GM18507 (cell line): ENCODE measurements at regions not wholly inside any gene's neighbourhood (a gene's known extent, or its start where the extent isn't known, plus 50 kb on each side); places are given as distances from the start of the nearest gene placed in this dataset.
"Not testable (repeated sequence)": the region's sequence is repeated elsewhere in the genome, so short reads cannot be mapped to it uniquely, and the experiment has no call there.

Experiments used
- DNase-seq: peaks from one replicate; pipeline ENCODE4 v3.0.0; 2011; ENCODE audit warnings: low read depth; ENCODE audit not compliant: insufficient read length; ENCODE audit errors: extremely low spot score
- FAIRE-seq: peaks from 2 replicates; lab custom pipeline; 2011; peaks lifted over from hg19 to GRCh38; lab: Jason Lieb, UNC

DNA sequence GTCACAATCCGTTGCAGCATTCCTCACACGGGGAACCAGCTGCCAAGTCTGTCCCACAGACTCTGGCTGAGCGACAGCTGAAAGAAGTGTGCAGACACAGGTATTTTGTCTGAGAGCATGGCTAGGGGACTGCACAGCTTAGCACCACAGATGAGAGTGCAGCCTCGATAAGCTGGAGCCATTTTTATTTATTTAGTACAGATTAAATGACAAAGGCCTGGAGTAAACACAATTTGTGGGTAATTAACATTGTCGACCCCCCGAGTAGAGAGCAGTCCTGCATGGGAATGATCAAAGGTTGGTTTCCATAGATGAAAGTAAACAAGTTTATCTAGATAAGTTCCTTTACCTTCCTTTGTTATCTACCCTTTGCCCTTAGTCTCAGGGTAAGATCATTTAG lies 836.2 kb downstream of the DACH1 start:
- FAIRE-seq (no peak), DNase-seq (no peak)

DNA sequence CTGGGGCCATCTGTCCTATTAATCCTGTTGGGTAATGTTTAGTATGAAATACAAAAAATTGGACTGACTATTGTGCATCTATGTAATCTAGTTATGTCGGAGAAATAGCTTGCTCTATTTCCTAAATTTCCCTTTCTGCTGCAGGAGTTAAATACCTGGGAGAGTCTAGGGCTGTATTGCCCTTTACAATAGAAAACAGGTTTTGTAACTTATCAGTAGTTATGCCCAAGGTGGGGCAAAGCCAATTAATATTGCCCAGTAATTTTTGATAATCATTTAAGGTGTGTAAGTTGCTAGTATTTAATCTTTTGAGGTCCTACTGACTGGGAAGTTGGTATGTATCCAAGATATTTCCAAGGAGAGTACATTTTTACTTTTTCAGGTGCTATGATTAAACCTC lies 838.1 kb downstream of the DACH1 start:
- no peak for FAIRE-seq

DNA sequence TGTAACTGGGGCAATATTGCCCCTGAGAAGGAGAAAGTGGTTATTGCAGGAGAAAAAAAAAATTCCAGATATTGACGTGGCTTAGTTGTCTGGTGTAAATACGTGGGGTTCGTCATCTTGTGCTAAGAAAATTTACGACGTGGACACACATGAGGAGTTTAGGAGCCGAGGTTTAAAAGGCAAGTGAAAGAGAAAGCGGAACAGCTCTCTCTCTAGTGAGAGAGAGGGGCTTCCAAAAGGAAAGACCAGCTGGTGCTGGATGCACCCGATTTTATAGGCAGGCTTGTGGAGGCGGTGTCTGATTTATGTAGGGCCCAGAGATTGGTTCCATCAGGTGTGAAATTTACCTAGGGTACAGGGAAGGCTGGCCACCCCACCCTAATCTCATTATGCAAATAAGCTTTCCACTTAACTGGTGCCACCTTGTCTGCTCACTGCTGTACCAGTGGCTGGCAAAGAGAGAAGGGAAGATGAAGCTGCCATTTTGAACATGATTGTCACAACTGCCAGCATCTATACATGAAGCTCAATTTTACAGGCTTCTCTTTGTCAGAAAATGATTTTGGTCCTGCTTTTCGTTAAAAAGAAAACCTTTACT lies 845.1 kb downstream of the DACH1 start:
- no peak for FAIRE-seq
- DNase-seq: no peak

More for the DNA sequence above, 838.1 kb downstream of the DACH1 start:
- DNase-seq: no peak

DNA sequence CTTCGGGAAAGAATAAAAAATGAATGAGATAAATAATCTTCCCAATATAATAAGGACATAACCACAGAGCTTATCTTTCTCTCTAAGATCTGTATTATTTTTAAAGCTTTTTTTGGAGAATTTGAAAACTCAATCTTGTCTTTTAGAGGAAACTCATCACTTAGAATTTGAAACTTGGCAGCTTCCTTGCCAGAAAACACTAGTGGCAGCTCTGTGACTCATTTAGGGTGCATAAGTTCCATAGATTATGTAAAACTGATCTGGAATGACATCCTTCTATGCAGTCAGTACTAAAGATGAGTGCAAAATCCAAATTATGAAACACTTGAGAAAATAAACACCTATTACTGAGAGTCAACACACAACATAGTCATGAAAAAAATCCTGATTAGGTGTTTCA lies 848.0 kb downstream of the DACH1 start:
- FAIRE-seq (no peak), DNase-seq (no peak)

DNA sequence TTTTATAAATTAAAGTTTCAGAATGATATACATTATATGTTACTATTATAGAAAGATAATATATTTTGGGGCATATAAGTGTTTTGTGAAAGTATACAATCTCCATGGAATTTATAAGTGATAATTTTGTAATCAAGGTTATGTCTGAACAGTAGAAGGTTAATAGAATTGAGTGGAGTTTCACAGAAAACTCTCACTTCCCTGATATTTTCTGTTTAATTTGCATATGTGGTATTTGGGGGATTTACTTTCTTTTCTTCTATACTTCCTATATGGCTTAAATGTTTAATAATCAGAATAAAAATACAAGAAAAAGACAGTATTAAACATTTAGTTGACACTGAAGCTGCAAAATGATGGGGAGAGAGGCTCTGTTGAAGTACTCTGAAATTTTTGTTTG lies 848.5 kb downstream of the DACH1 start:
- FAIRE-seq (no peak), DNase-seq (no peak)

DNA sequence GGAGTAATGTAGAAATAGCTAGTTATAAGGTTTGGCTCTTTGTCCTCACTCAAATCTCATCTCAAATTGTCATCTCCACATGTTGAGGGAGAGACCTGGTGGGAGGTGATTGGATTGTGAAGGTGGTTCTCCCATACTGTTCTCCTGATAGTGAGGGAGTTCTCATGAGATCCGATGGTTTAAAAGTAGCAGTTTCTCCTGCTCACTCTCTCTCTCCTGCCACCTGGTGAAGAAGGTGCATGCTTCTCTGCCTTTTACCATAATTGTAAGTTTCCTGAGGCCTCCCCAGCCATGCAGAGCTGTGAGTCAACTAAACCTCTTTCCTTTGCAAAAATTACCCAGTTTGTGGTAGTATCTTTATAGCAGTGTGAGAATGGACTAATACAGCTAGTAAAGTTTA lies 849.4 kb downstream of the DACH1 start:
- FAIRE-seq (no peak), DNase-seq (no peak)

DNA sequence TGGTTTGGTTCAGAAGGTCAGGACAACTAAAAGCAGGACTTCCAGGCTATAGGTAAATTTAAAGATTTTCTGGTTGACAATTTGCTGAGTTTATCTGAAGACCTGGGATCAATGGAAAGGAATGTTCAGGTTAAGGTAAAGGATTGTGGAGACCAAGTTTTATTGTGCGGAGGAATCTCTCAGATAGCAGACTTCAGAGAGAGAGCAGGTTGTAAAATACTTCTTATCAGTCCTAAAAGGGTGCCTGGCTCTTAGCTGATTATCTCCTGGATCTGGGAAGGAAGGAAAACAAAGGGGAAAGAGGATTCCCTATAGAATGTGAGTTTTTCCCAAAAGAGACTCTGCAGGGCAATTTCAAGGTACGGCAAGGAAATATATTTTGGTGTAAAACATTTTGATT lies 851.5 kb downstream of the DACH1 start:
- DNase-seq (no peak), FAIRE-seq (no peak)

DNA sequence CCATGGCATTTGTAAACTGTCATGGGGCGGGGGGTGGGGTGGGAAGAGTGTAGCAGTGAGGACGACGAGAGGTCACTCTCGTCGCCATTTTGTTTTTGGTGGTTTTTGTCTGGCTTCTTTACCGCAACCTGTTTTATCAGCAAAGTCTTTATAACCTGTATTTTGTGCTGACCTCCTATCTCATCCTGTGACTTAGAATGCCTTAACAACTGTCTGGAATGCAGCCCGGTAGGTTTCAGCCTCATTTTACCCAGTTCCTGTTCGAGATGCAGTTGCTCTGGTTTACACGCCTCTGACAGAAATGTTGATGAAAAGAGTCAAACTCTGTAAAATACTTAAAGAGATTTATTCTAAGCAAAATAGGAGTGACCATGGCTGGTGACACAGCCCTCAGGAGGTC lies 852.0 kb downstream of the DACH1 start:
- DNase-seq (no peak), FAIRE-seq (no peak)

DNA sequence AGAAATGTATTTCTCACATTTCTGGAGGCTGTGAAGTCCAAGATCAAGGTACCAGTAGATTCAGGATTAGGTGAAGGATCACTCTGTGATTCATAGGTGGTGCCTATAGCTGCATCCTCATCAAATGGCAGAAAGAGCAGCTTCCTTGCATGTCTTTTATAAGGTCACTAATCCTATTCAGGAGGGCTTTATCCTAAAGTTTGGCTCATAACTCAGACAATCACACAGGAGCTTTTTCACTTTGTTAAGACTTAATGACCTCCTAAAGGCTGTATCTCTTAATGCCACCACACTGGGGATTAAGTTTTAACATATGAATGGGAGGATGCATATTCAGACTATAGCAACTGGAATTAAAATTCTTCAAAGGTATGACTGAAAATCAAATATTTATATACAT lies 861.1 kb downstream of the DACH1 start:
- DNase-seq (no peak), FAIRE-seq (no peak)

DNA sequence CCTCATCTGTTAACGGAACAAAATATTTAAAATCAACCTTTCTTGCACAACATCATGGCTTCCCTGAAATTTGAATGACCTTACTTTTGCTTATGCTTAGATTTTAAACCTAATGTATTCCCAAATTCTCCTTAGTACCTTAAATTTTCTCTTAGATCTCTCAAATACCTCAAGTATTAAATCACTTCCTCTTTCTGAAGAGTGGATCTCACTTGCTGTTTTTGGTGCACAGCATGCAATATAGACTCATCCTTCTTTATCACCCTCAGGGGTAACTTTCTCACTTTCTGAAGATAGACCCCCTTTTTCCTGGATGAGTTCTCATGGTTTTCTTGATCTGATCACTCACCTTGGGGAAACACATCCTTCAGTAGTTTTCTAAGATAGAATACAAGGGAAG lies 871.7 kb downstream of the DACH1 start:
- no peak for DNase-seq
- FAIRE-seq: no peak

DNA sequence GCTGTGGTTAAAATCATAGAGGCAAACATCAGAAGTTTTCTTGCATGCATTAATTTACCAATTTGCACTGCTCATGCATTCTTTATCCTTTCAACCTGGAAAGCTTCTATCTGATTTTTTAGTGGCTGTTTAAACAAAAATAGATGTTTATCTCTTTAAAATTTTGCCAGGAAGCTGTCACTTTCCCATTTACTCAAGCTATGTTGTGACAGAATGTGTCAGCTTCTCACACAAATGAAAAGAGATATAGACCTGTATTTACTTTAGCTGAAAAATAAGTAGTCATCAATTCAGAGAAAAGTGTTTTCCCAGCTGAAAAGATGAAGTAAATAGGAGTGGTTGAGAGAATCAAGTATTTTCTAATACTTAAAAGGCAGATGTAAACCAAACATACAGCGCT lies 872.8 kb downstream of the DACH1 start:
- no peak for DNase-seq
- no peak for FAIRE-seq

DNA sequence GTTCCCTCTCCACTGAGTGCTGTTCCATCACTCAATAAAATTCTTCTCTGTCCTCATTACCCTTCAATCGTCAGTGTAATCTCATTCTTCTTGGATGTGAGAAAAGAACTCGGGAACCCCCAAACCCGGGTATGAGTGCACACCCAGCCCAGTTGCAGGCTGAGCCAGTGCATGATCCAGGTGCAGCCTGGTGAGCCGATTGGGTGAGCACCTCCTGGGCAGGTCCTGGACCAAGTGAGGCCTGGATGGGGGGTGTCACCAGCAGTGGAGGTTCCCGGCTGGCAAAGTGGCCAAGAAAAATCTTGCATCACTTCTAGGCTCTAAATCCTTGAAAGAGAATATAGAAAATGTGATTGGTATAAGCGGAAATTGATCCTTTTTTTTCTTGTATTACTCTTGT lies 878.8 kb upstream of the KLHL1 start:
- no peak for FAIRE-seq
- no peak for DNase-seq

DNA sequence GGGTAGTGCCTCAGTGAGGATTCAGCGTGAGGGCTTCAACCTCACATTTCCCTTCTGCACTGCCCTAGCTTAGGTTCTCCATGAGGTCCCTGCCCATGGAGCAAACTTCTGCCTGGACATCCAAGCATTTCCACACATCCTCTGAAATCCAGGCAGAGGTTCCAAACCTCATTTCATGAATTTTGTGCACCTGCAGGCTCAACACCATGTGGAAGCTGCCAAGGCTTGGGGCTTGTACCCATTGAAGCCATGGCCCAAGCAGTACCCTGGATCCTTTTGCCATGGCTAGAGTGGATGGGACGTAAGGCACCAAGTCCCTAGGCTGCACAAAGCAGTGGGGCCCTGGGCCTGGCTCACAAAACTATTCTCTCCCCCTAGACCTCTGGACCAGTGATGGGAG lies 877.1 kb upstream of the KLHL1 start:
- FAIRE-seq (no peak), DNase-seq (no peak)

DNA sequence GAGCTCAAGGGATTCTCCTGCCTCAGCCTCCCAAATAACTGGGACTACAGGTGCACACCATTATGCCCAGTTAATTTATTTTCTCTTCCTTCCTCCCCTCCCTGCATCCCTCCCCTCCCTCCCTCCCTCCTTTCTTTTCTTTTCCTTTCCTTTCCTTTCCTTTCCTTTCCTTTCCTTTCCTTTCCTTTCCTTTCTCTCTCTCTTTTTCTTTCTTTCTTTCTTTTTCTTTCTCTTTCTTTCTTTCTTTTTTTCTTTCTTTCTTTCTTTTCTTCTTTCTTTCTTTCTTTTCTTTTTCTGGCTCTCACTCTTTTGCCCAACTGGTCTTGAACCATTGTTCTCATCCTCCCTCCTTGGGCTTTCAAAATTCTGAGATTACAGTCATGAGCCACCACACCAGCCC lies 873.0 kb upstream of the KLHL1 start:
- not testable (repeated sequence) for FAIRE-seq, DNase-seq

DNA sequence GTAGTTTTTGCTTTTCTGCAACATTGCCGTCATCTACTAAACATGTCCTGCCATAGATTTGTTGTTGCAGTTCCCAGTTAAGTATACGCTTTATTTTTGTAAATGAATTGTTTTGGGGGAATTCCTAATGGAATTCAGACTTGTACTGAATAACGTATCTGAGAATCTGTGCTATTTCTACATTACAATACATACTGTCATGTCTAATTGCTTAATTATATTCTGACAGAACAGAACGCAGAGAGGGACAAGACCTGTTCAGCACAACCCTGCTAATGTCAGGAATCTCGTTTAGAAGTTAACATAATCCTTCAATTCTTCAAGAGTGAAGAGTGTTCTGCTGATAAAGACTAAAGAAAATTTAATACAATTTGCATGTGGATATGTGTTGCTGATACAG lies 861.1 kb upstream of the KLHL1 start:
- DNase-seq: no peak
- FAIRE-seq: no peak

DNA sequence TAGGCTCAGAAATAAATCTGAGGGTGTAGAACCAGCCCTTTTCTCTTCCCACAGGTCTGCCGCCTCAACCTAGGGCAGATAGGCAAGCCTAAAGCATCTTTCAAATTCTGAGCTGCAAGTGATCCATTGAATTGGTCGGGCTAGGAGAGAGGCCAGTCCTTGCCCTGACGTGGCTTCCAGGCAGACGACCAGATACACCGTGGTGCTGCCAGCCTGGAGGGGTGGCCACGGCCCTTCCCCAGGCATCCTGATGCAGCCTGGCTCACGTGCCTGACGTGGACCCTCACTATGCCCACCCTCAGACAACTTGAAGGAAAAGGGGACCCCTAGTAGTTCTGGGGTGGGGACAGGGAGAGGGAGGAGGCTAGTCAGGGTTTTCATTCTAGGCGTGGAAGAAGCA lies 859.3 kb upstream of the KLHL1 start:
- FAIRE-seq: no peak
- no peak for DNase-seq

DNA sequence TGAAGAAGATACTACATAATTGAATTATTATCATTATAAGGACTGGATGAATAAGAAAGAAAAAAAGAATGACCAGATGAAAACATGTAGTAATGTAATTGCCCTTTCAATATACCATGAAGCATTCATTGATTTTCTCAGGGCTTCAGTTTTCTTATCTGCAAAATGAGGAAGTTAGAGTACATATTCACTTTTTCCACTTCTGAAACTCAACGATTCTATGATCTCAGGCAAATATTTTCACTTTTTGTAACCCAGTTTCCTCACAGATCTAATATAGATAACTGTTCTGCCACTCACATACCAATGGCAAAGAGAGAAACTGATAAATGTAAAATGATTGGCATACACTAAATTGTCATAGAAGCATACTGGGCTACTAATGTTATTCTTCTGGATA lies 856.6 kb upstream of the KLHL1 start:
- FAIRE-seq (no peak), DNase-seq (no peak)

DNA sequence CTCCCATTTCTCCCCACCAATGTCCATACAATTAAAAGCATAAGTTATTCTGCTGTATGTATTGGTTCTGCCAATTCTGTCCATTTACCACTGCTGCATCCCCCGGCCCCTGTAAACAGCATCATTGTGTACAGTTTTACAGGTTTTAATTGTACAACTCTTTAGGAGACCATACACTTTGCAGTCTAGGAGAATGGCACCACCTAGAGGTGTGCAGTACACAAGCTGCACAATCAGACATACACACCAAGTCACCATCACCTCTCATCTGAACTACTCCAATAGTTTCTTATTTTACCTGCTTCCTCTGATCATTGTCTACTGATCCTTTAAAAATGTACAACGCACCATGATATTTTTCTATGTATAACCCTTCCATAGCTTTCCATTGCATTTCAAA lies 855.9 kb upstream of the KLHL1 start:
- no peak for FAIRE-seq
- DNase-seq: no peak

DNA sequence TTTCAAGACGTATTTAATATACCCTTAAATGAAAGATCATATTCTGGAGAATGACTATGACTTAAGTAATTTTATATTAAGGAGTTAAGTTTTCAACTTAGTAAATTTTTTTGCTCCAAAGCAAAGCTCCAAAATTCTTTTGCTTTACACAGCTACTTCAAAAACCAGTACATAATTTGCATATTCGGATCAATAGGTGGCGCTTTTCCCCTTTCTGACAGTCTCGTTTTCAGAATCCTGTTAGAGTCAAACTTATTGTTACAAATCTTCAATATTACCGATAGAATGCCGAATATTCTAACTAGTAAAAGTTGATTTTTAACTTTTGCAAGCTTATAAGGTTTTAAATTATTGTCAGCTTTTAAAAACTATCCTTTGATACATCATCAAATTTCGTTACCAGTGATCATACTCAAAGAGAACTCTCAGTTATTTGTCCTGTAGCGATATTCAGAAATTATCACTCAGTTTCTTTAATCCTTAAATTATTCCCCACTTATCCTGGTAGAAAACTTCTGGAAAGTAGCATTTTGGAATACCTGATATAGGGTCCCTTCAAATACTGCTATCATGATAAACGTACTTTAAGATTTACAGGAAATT lies 852.7 kb upstream of the KLHL1 start:
- FAIRE-seq (peak; percentile 64), DNase-seq (no peak)

DNA sequence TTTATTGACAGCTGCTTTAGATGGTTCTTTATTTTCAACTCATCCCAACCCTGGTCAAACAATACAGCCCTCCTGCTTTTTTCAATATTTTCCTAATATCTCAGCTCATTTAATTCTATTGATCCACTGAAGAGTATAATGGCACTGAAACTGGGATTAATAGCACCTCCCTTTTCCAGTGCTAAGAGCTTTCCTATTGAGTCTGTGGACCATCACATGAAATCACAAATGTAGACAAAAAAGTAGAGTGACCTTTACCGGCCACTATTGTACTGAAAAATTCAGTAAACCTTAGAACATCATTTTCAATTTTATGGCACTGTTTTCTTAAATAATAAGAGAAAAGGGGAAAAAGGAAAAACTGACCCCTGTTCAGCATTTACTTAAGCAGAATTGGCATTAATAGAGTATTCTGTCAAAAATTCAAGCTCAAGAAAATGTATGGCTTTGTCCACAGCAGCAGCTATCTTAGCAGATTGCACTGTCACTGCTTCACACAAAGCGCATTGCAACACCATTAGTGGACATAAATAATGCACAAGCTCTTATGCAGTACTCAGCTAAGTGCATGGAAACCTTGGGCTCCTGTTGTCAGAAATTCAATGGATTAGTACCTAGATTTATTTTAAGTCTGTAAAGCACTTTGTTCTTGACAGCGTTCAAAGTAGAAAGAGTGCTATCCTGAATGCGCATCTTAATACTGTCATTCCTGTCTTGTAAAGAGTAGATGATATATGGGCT lies 851.0 kb upstream of the KLHL1 start:
- no peak for FAIRE-seq
- no peak for DNase-seq

DNA sequence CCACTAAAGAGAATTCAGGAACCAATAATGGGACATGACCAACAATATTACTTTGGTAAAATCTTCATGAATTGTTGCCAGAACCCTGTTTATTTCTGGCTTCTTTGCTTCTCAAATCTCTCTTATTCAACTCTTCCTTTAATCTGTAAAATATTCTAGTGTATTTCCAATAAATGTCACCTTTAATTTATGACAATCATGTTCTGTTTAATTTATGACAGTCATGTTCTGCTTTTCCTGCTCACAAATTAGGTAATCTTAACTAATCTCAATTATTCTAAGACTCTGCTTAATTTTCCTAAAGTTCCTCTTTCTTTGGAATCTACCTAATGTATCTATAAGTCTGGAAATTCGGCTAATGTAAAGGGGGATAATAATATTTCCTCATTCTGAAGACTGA lies 847.6 kb upstream of the KLHL1 start:
- no peak for FAIRE-seq

More for the DNA sequence above, 847.6 kb upstream of the KLHL1 start:
- DNase-seq: no peak
